Right ventricle myocardium superior (tissue), 1 donor: ENCODE measurements at regions not wholly inside any gene's neighbourhood (a gene's known extent, or its start where the extent isn't known, plus 50 kb on each side); places are given as distances from the start of the nearest gene placed in this dataset.
"Not testable (repeated sequence)": the region's sequence is repeated elsewhere in the genome, so short reads cannot be mapped to it uniquely, and the experiment has no call there.

Source experiments
- ATAC-seq: fragments of 200-7000 bp; cut with Tn5 transposase; one replicate; pipeline ENCODE4 v1.9.1; 2020; ENCODE audit warnings: mild to moderate bottlenecking; ENCODE audit not compliant: poor library complexity
- DNase-seq: peaks from one replicate; pipeline ENCODE4 v3.0.0-alpha.2; 2020
- intact Hi-C: fragments of 100-400 bp; cut with DNase I; formaldehyde crosslinking; loops from one replicate; pipeline ENCODE4 v1.11.2; 2022
- donor health status: DM: no; HTN: yes; CAD: no; lungs with severe emphysema.

DNA sequence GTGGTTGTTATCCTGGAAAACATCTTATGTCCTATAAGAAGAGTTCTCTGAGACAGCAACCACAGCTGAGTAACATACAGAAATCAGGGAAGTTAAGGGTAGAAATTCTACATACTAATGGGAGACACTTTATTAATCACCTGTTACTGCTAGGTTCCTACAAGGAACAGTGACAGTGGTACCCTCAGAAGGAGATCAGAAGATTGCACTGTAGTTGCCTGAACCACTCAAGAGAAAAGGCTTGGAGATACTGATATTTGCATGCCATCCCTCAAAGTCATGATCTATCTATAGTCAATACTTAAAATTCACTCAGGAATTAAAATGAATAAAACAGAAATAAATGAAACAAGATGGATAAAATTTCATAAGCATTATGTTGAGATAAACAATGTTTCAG, 136.0 kb downstream of the LMLN start:
- intact Hi-C loops: no loop called here
- DNase-seq (no peak), ATAC-seq (no peak)

DNA sequence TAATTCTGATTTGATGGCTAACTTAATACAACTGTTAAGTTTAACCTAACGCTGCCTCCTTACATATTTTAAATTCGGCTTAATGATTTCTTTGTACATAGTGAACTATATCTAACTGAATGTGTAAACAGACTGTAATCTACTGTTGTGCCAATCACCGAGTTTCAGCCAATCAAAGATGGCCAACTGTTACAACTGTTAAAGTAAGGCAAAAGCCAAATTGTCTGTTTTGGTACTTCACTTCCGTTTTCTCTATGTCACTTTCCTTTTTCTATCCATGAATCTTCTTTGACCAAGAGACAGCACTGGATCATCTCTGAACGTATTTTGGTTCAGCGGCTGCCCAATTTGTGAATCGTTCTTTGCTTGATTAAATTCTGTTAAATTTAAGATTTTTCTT, 137.0 kb downstream of the LMLN start:
- intact Hi-C loops: no loop called here
- ATAC-seq (no peak), DNase-seq (no peak)

DNA sequence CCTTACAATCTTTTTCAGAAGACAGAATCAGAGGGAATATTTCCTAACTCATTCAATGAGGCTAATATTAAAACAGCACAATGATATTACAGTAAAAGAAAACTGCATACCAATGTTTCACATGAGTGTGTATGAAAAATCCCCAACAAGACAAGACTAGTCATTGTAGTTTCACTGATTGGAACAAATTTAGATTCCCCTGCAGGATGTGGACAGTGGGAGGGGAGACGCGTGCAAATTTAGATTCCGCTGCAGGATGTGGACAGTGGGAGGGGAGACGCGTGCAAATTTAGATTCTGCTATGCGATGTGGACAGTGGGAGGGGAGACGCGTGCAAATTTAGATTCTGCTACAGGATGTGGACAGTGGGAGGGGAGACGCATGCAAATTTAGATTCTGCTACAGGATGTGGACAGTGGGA, 138.7 kb downstream of the LMLN start:
- DNase-seq, intact Hi-C loops, ATAC-seq: not testable (repeated sequence)

DNA sequence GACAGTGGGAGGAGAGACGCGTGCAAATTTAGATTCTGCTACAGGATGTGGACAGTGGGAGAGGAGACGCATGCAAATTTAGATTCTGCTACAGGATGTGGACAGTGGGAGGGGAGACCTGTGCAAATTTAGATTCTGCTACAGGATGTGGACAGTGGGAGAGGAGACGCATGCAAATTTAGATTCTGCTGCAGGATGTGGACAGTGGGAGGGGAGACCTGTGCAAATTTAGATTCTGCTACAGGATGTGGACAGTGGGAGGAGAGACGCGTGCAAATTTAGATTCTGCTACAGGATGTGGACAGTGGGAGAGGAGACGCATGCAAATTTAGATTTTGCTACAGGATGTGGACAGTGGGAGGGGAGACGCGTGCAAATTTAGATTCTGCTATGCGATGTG, 143.1 kb downstream of the LMLN start:
- DNase-seq, ATAC-seq, intact Hi-C loops: not testable (repeated sequence)

DNA sequence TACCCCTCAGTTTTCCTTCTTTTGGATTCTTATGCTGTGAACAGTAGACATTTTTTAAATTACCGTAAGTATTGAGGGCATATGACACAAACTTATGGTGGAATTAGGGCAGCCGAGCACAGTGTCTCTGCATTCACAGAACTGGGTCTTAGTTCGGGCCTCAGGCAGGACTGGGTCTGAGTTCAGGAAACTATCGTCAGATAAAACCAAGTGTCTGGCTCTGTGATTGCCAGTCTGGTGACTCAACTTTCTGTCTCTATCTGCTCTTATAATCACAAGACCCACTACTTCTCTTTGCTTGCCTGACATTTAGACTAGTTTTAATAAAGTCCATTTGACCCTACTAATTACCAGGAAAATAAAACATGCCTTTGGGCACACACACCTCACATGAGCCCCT, 146.2 kb downstream of the LMLN start:
- DNase-seq (no peak), ATAC-seq (no peak)
- intact Hi-C loops: no loop called here

DNA sequence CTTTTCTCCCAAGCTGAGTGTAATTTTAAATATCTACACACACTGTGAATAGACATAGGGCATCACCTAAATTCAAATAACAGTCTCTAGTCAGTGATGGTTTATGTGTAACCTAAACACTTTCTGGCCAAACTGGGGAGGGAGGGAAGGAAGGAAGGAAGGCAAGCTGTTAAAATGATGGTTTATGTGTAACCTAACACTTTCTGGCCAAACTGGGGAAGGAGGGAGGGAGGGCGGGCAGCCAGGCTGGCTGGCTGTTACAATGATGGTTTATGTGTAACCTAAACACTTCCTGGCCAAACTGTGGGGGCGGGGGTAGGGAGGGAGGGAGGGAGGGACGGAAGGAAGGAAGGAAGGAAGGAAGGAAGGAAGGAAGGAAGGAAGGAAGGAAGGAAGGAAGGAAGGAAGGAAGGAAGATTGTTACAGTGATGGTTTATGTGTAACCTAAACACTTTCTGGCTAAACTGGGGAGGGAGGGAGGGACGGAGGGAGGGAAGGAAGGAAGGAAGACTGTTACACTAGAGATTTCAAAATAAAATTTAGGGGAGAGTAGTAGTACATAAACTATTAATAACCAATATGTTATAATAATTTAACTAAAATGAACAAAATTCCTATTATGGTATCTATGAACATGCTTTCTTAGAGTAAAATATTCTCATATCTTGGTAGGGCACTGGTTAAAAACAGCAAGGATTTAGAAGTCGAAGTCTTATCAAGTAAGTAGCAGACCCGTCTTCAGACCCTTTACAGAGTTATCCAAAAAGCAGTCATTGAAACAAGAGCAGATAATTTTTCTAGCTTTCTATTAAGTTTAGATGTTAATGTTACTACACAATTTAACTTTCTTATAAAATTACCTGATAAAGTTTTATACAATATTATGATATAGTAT, 148.1 kb downstream of the LMLN start:
- ATAC-seq (no peak), DNase-seq (no peak)
- intact Hi-C loops: no loop called here

DNA sequence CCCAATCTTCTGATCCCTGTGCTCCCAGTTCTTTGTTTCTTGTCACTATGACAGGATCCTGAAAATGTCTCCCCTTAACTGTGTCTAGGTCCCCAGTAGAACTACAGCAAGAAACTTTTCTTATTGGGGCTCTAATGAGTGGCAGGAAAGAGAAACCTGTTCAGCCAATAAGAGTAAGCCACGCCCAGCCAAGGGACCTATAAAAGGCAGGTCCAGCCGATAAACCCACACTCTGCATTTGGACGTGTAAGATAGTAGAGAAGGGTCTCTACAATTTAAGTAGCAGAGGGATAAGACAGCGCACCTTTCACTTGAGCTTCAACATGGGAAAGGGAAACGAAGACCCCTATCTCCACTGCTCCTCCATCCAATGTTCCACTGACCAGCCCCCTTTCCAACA, 149.9 kb downstream of the LMLN start:
- intact Hi-C loops: no loop called here
- DNase-seq: no peak
- no peak for ATAC-seq

DNA sequence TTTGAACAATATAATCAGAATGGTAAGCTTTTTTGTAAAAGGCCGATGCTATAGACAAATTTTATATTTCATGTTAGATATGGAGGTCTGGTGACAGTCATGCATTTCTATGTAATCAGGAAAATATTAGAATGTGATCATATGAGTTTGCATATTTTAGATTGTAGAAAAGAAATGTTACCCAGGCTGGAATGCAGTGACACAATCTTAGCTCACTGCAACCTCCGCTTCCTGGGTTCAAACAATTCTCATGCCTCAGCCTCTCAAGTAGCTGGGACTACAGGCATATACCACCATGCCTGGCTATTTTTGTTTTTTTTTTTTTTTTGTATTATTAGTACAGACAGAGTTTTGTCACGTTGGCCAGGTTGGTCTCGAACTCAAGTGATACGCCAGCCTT, 152.0 kb downstream of the LMLN start:
- ATAC-seq (no peak), DNase-seq (no peak)
- intact Hi-C loops: no loop called here

DNA sequence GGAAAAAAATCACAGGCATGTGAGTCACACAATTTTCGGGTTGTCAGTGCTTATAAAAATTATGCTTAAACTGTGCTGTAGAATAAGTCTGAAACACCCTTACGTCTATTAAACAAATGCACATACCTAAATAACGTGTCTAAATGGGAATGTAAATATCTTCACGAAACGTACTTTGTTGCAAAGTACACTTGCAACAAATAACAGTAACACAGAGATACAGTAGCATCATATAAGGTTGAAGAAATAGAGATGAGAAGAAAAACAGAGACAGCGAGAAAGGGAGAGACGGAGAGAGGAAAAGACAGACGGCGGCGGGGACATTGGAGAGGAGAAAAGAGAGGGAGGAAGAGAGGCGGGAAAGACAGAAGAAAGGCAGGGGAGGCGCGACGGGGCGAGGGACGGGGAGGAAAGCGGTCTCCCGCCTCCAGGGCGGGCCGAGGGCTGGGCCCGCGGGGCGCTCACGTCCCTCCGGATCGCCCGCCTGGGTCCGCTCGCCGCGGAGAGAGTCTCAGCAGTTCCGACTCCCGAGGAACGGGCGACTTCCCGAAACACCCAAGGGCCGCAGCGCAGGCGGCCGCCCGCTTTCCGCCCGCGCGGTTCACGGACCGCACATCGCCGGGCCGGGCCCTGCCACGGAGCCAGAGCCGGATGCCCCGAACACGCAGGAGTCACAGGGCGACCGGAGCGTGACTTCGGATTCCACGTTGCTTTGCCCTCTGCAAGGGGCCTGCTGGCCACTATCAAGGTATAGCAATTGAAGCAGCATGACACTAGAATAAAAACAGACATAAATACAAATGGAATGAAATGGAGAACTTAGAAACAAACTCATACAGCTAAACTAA, 153.4 kb downstream of the LMLN start:
- peak; percentile 53 for DNase-seq
- intact Hi-C loops: no loop called here
- ATAC-seq: peak; percentile 48

DNA sequence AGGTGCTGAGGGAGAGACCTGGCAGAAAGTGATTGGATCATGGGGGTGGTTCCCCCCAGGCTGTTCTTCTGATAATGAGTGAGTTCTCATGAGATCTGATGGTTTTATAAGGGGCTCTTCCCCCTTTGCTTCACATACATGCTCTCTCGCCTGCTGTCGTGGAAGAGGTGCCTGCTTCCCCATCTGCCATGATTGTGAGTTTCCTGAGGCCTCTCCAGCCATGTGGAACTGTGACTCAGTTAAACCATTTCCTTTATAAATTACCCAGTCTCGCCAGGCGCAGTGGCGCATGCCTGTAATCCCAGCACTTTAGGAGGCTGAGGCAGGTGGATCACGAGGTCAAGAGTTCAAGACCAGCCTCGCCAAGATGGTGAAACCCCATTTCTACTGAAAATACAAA, 154.5 kb downstream of the LMLN start:
- intact Hi-C loops, DNase-seq, ATAC-seq: not testable (repeated sequence)

DNA sequence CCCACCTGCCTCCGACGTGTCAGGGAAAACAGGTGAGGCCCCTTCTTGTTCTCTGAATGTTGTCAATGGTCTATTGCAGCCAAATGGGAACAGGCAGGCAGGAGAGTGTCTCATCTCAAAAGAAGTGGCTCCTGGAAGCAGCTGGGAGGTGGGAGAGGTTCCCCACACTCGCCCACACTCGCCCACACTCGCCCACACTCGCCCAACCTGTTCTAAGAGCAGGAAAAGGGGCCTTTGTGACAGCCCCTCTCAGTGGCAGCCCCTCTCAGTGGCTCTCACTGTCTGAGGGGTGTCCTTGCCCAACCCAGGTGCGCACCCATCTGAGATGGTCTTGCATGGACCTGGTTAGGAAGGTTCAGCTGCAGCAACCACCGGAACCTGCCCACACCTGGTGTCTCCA, 162.2 kb downstream of the LMLN start:
- ATAC-seq, DNase-seq, intact Hi-C loops: not testable (repeated sequence)

DNA sequence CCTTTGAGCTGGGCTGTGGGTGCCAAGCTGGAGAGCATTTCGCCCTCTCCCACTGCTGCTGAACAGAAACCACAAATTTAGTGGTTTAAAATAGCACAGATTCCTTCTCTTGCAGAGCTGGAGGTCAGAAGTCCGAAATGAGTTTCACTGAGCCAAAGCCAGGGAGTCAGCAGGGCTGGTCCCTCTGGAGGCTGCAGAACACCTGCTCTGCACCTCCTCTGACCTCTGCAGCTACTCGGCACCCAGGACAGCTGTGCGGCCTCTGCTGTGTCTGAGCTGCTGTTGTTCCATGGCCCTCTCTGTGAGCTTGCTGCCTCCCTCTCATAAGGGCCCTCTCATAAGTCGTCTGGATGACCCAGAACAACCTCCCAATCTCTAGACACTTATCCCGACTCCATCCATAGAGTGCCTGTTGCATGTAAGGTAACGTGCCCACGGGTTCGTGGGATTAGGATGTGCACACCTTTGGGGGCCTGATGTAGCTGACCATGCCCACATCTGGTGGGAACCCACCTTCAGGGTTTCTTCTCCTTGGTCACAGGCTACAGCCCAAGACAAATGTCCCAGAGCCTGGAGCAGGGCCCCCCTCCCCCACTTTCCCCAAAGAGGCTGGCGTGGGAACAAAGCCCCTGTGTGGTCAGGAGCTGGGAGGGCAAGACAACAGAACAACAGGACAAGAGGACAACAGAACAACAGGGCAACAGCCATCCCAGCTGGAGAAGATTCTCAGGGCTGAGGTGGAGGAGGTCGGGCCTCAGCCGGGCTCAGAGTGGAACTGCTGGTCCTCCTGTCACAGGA, 177.2 kb downstream of the LMLN start:
- ATAC-seq, DNase-seq, intact Hi-C loops: not testable (repeated sequence)

DNA sequence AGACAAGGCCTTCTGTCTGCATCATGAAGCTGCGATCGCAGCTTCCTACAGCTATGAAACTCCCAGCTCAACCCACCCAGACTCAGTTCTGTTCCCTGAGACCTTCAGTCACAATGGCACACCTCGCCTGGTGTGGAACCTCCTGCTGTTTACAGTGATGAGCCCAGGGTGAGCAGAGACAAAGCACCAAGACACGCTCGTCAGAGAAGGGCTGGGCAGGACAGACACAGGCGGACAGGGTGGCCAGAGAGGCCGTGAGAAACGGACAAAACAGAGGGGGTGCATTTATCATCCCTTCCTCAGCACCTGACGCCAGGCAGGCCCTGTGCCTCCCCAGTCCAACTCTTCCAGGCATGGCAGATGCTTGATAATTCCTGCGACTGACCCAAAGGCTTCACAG, 178.2 kb downstream of the LMLN start:
- intact Hi-C loops, DNase-seq, ATAC-seq: not testable (repeated sequence)

DNA sequence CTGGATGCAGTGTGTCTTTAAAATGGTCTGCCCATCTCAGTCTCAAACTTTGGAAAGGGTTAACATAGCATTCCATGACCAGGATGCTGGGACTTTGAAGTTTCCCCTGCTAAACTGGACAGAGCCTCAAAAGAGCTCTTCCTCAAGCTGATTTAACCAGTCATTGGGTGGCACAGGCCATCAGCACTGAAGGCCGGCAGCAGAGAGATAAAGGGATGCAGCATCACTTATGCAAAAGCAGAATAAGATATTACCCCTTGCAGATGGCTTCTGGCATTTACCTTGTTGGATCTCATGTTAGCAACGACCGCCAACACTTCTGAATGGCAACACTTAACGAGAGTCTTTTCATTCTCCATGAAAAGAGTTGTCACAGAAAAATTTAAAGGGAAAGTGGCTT, 179.0 kb downstream of the LMLN start:
- ATAC-seq, intact Hi-C loops, DNase-seq: not testable (repeated sequence)

DNA sequence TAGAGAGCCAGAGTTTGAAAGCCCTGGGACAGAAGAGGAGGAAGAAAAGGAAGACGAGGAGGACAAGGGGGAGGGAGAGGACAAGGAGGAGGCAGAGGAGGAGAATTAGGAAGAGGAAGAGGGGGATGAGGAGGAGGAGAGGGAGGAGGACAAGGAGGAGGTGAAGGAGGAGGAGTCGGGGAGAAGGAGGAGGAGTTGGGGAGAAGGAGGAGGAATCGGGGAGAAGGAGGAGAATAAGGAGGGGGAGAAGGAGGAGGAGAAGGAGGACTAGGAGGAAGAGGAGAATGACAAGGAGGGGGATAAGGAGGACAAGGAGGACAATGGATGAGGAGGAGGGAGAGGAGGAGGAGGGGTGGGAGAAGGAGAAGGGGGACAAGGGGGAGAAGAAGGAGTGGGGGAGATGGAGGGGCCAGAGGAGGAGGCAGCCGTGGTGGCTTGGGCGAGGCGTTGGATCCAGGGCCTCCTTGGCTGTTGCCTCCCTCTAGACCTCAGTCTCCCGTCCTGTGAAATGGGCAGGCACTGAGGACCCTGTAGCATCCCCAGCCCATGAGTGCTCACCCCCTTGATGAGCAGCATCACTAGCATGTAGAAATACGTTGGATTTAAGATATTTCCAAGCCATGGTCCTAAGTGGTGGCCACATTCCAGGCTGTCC, 179.6 kb downstream of the LMLN start:
- ATAC-seq, DNase-seq, intact Hi-C loops: not testable (repeated sequence)

DNA sequence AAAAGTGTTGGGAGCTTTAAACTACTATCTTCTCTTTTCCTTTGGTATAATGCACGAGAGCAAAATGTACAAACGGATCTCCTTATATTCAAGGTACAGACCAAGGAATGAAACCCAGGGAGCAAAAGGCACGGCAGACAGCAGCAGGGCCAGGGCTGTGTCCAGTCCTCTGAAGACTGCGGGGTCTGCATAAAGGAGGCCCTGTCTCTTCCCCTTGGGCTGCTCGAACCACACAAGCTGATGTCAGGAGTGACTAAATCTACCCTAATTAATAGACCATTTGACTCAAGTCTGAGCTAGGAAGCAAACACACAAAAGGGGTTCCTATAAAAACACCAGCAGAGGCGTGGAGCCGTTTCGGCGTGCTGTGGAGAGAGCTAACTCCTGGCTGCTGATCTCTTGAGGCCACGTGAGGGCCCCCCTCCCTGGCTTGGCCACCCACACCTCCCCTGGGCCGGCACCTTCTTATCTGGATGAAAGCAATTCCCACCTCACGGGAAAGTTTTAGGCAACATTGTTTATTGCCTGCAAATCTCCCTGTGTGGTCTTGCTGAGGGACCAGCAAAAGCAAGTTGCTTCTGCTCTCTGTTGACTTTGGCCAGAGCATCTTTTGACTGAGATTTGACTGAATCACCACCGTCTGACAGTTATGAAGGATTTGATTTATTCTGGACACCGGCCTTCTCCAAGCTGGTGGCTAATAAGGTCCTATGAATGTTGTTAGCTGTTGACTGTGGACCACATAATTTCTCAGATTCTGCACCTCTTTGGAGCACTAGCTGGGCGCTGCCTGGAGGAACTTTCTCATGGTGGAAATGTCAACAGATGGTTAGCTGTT, 183.5 kb downstream of the LMLN start:
- DNase-seq, intact Hi-C loops, ATAC-seq: not testable (repeated sequence)

DNA sequence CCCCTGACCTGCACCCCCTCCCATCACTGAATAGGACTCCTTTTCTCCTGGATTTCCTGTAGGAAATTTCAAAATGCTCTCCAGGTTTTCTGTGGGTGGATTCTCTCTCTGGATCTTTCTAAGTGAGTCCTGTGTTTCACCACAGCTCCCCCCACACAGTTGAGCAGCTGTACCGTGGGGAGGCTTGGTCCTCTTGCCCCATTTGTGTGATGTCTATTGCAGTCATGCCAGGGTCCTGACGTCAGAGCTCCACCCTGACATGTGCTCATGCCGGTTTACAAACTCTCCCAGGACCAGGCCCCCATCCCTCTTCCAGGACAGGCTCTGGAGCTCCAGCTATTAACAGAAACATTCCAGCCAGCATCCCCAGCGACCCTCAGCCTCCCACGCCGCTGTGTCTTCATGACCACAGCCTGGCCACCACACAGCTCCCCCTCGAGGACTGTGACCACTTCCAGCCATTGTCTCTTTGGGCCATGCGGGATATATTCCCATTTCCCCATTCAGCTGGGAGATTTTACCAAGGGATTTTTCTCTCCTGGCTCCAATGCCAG, 185.3 kb downstream of the LMLN start:
- ATAC-seq (peak; percentile 55), DNase-seq (peak; percentile 69)
- intact Hi-C loops: not testable (repeated sequence)
